Left lung (tissue), 4 donors: ENCODE measurements at regions not wholly inside any gene's neighbourhood (a gene's known extent, or its start where the extent isn't known, plus 50 kb on each side); places are given as distances from the start of the nearest gene placed in this dataset.

Source experiments
- ATAC-seq: fragments of 200-7000 bp; cut with Tn5 transposase; one replicate; pipeline ENCODE4 v1.9.1; 2020; ENCODE audit warnings: moderate library complexity
- DNase-seq, 4 donors: peaks; one replicate each; pipeline ENCODE4 v3.0.0-alpha.2; 2013 to 2020
- H3K27ac ChIP-seq, 2 donors: fragments of 200-600 bp; sonication (generic) in 1 of 2; one replicate each; pipeline versions ENCODE4 v1.5.0 to v1.8.0; 2020 to 2021
- H3K27me3 ChIP-seq, 2 donors: fragments of 200-600 bp; sonication (generic) in 1 of 2; one replicate each; pipeline versions ENCODE4 v1.5.0 to v1.8.0; 2020 to 2021
- H3K36me3 ChIP-seq, 2 donors: fragments of 200-600 bp; sonication (generic) in 1 of 2; one replicate each; pipeline versions ENCODE4 v1.5.0 to v1.8.0; 2020 to 2021
- H3K4me1 ChIP-seq, 2 donors: fragments of 200-600 bp; one replicate each; pipeline ENCODE4 v1.8.0; 2021
- H3K4me3 ChIP-seq, 2 donors: fragments of 200-600 bp; sonication (generic) in 1 of 2; one replicate each; pipeline versions ENCODE4 v1.5.0 to v1.8.0; 2020 to 2021; ENCODE audit warnings: mild to moderate bottlenecking in 1 of 2
- H3K9me3 ChIP-seq, 2 donors: fragments of 200-600 bp; sonication (generic) in 1 of 2; one replicate each; pipeline versions ENCODE4 v1.5.0 to v1.8.0; 2020 to 2021
- intact Hi-C, 2 donors: fragments of 100-400 bp; cut with DNase I; formaldehyde crosslinking; loops; one replicate each; pipeline versions ENCODE4 v1.11.2 to v1.14.2; 2022
- TF ChIP-seq, protein P1 (sequence below), 2 donors: fragments of 200-600 bp; sonication (generic) in 1 of 2; IDR thresholded peaks; one replicate each; pipeline versions ENCODE4 v1.5.0 to v1.8.0; 2021; ENCODE audit warnings: antibody characterized with exemption in 2 of 2
- donor health status: DM: no; HTN: yes; CAD: no.
- donor health status: DM: no; HTN: no; CAD: no.

GRCh38 chr2:107712857-107713256 is 113.8 kb upstream of the RGPD4 start:
- ATAC-seq (peak; percentile 83), DNase-seq (peak in 1 of 4 donors; percentile 5)
- Histone ChIP-seq H3K4me1 (no peaks in the 10 kb centered on the region), H3K4me3 (no peak overlapping the region), H3K27ac (no peak overlapping the region), H3K9me3 (no peaks in the 10 kb centered on the region), H3K36me3 (no peaks in the 10 kb centered on the region), H3K27me3 (no peaks in the 10 kb centered on the region)
- intact Hi-C loops = no loop called here
- TF ChIP-seq, protein P1, sequence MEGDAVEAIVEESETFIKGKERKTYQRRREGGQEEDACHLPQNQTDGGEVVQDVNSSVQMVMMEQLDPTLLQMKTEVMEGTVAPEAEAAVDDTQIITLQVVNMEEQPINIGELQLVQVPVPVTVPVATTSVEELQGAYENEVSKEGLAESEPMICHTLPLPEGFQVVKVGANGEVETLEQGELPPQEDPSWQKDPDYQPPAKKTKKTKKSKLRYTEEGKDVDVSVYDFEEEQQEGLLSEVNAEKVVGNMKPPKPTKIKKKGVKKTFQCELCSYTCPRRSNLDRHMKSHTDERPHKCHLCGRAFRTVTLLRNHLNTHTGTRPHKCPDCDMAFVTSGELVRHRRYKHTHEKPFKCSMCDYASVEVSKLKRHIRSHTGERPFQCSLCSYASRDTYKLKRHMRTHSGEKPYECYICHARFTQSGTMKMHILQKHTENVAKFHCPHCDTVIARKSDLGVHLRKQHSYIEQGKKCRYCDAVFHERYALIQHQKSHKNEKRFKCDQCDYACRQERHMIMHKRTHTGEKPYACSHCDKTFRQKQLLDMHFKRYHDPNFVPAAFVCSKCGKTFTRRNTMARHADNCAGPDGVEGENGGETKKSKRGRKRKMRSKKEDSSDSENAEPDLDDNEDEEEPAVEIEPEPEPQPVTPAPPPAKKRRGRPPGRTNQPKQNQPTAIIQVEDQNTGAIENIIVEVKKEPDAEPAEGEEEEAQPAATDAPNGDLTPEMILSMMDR (IDR thresholded peaks at IDR 0.05) = no peak

DNA sequence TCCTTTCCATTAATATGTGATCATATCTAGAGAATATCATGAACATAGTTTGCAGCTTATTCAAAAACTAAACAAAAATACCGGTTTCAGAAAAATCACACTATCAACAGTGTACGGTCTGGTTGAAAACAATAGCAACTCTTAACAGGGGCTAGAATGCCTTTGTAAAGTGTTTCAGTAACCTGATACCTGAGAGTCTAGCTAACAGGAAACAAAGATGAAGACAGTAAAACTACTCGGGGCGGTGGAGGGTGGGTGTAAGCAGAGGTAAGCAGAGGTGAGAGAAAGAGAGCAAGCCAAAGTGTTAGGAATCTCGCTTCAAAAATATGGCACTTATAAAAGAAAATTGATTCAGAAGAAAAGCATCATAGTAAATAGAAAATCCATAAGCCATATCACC is 109.0 kb upstream of the RGPD4 start:
- no peaks in the 10 kb centered on the region for H3K9me3 ChIP-seq
- H3K4me1 ChIP-seq = no peaks in the 10 kb centered on the region
- ATAC-seq = no peak
- H3K27me3 ChIP-seq = no peaks in the 10 kb centered on the region
- intact Hi-C loops = no loop called here
- TF ChIP-seq, protein P1 (IDR thresholded peaks at IDR 0.05) = no peak
- no peak overlapping the region for H3K4me3 ChIP-seq
- DNase-seq = no peak
- H3K27ac ChIP-seq = no peak overlapping the region
- no peaks in the 10 kb centered on the region for H3K36me3 ChIP-seq

- ATAC-seq (no peak), DNase-seq (no peak)
- no peaks in the 10 kb centered on the region for H3K27me3 ChIP-seq
- H3K36me3 ChIP-seq = no peaks in the 10 kb centered on the region
- intact Hi-C loops = no loop called here
- H3K9me3 ChIP-seq = no peaks in the 10 kb centered on the region
- H3K27ac ChIP-seq = no peak overlapping the region
- no peaks in the 10 kb centered on the region for H3K4me1 ChIP-seq
- H3K4me3 ChIP-seq = no peak overlapping the region
- TF ChIP-seq, protein P1 (IDR thresholded peaks at IDR 0.05) = no peak
Observed at GRCh38 chr2:107719141-107719540, 107.6 kb upstream of the RGPD4 start.

DNA sequence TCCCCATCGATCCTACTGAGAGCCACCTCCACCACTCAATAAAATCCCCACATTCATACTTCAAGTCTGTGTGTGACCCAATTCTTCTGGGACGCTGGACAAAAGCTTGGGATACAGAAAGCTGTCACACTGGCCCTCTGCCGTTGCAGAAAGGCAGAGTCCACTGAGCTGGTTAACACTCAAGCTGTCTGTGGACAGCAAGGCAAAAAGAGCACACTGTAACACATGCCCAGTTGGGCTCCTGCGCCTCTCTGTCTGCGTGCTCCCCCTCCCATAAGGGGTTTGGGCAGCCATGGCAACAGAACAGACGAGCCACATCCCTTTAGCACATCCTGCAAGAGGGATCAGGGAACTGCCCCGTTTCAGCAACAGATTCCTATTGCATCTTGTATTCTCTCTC is 106.9 kb upstream of the RGPD4 start:
- Histone ChIP-seq H3K36me3 (no peaks in the 10 kb centered on the region), H3K27ac (no peak overlapping the region), H3K9me3 (no peaks in the 10 kb centered on the region), H3K4me1 (no peaks in the 10 kb centered on the region), H3K4me3 (no peak overlapping the region), H3K27me3 (no peaks in the 10 kb centered on the region)
- intact Hi-C loops = no loop called here
- ATAC-seq (no peak), DNase-seq (no peak)
- TF ChIP-seq, protein P1 (IDR thresholded peaks at IDR 0.05) = no peak

DNA sequence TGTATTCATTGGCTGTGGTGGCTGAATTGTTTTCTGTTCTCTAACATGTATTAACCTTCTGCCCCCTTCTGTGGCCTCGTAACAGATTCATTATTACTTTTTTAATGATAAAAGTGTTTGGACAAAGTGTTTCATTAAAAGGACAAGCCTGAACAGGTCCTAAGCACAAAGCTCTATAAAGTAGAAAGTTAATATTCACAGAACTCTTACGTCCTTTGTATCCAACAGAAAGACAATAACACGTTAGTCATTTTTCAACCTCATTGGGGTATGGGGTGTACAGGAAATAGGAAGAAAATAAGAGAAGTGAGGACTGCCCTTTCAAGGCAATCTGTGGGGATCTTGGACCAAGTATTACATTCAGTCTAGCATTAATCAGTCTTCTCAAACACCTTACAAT is 105.5 kb upstream of the RGPD4 start:
- Histone ChIP-seq H3K36me3 (no peaks in the 10 kb centered on the region), H3K4me3 (no peak overlapping the region), H3K4me1 (no peaks in the 10 kb centered on the region), H3K27me3 (no peaks in the 10 kb centered on the region), H3K27ac (no peak overlapping the region), H3K9me3 (no peaks in the 10 kb centered on the region)
- intact Hi-C loops = no loop called here
- TF ChIP-seq, protein P1 (IDR thresholded peaks at IDR 0.05) = no peak
- DNase-seq (no peak), ATAC-seq (no peak)
